WTC11 (cell line): ENCODE measurements at regions not wholly inside any gene's neighbourhood (a gene's known extent, or its start where the extent isn't known, plus 50 kb on each side); places are given as distances from the start of the nearest gene placed in this dataset.

Source experiments
- ATAC-seq: fragments of 200-7000 bp; cut with Tn5 transposase; 2 replicates; pipeline ENCODE4 v1.10.0; 2021; ENCODE audit warnings: mild to moderate bottlenecking, moderate library complexity
- CTCF ChIA-PET: fragments of 300-600 bp; sonication (Branson Sonifier 250); formaldehyde crosslinking; loops from one replicate; lab custom pipeline; 2021; ENCODE audit warnings: antibody characterized with exemption; lab: Charles Lee
- POLR2A ChIA-PET: fragments of 350-600 bp; sonication (Branson Sonifier 250); formaldehyde crosslinking; loops from one replicate; lab custom pipeline; 2021; ENCODE audit warnings: antibody characterized with exemption; lab: Charles Lee
- DNase-seq: peaks from one replicate; pipeline ENCODE4 v3.0.0; 2021; ENCODE audit warnings: low spot score
- H3K27ac Mint-ChIP-seq: 2 replicates; pipeline ENCODE4 v1.8.0; 2021; ENCODE audit warnings: mixed read lengths
- H3K27me3 Mint-ChIP-seq: 2 replicates; pipeline ENCODE4 v1.8.0; 2021; ENCODE audit warnings: low read depth, mild to moderate bottlenecking, moderate library complexity, mixed read lengths
- H3K36me3 Mint-ChIP-seq: 2 replicates; pipeline ENCODE4 v1.8.0; 2021; ENCODE audit warnings: mixed read lengths
- H3K4me1 Mint-ChIP-seq: 2 replicates; pipeline ENCODE4 v1.8.0; 2022; ENCODE audit warnings: mixed read lengths
- H3K4me3 Mint-ChIP-seq: 2 replicates; pipeline ENCODE4 v1.8.0; 2021; ENCODE audit warnings: mild to moderate bottlenecking, moderate library complexity, mixed read lengths
- H3K9me3 Mint-ChIP-seq: 2 replicates; pipeline ENCODE4 v1.8.0; 2021; ENCODE audit warnings: mixed read lengths
- ATF1 ChIP-seq: sonication (generic); formaldehyde crosslinking; IDR thresholded peaks from 2 replicates; pipeline ENCODE4 v1.8.1; 2023; ENCODE audit warnings: mild to moderate bottlenecking, moderate library complexity, missing genetic modification reagents
- EMX1 ChIP-seq: fragments of 250-450 bp; sonication (Bioruptor Pico); IDR thresholded peaks from 2 replicates; pipeline ENCODE4 v1.8.0; 2021; ENCODE audit warnings: mild to moderate bottlenecking
- ESRRA ChIP-seq: sonication (generic); formaldehyde crosslinking; IDR thresholded peaks from 2 replicates; pipeline ENCODE4 v1.8.1; 2022; ENCODE audit warnings: mild to moderate bottlenecking, missing genetic modification reagents, borderline replicate concordance
- ETV6 ChIP-seq: sonication (generic); formaldehyde crosslinking; IDR thresholded peaks from 2 replicates; pipeline ENCODE4 v1.8.1; 2022; ENCODE audit warnings: mild to moderate bottlenecking, missing genetic modification reagents
- FOXJ3 ChIP-seq: sonication (generic); formaldehyde crosslinking; IDR thresholded peaks from 2 replicates; pipeline ENCODE4 v1.9.0; 2021; ENCODE audit warnings: missing genetic modification reagents, mild to moderate bottlenecking, borderline replicate concordance
- FOXP1 ChIP-seq: sonication (generic); formaldehyde crosslinking; IDR thresholded peaks from 2 replicates; pipeline ENCODE4 v1.8.0; 2022; ENCODE audit warnings: missing genetic modification reagents, mild to moderate bottlenecking, moderate library complexity, borderline replicate concordance
- FOXP4 ChIP-seq: sonication (generic); formaldehyde crosslinking; IDR thresholded peaks from 2 replicates; pipeline ENCODE4 v1.8.0; 2022; ENCODE audit warnings: mild to moderate bottlenecking, missing genetic modification reagents
- HMGA2 ChIP-seq: fragments of 250-450 bp; sonication (Bioruptor Pico); IDR thresholded peaks from 2 replicates; pipeline ENCODE4 v1.4.0; 2021; ENCODE audit warnings: mild to moderate bottlenecking, moderate library complexity
- IRF1 ChIP-seq: sonication (generic); formaldehyde crosslinking; IDR thresholded peaks from 2 replicates; pipeline ENCODE4 v1.8.0; 2023; ENCODE audit warnings: missing genetic modification reagents
- JAZF1 ChIP-seq: fragments of 250-450 bp; sonication (Bioruptor Pico); IDR thresholded peaks from 2 replicates; pipeline ENCODE4 v1.9.0; 2021; ENCODE audit warnings: moderate library complexity, mild to moderate bottlenecking, inconsistent platforms
- MXD4 ChIP-seq: fragments of 250-450 bp; sonication (Bioruptor Pico); IDR thresholded peaks from 2 replicates; pipeline ENCODE4 v1.8.0; 2021; ENCODE audit warnings: mild to moderate bottlenecking, moderate library complexity, borderline replicate concordance
- MYBL2 ChIP-seq: sonication (generic); formaldehyde crosslinking; IDR thresholded peaks from 2 replicates; pipeline ENCODE4 v1.8.1; 2023; ENCODE audit warnings: mild to moderate bottlenecking, moderate library complexity, missing genetic modification reagents
- NFYB ChIP-seq: sonication (generic); formaldehyde crosslinking; conservative IDR thresholded peaks from 2 replicates; pipeline ENCODE4 v1.8.0; 2022; ENCODE audit warnings: low read depth, missing genetic modification reagents
- NR3C1 ChIP-seq: sonication (generic); formaldehyde crosslinking; conservative IDR thresholded peaks from 2 replicates; pipeline ENCODE4 v1.8.1; 2023; ENCODE audit warnings: low read depth, mild to moderate bottlenecking, missing genetic modification reagents
- OVOL2 ChIP-seq: fragments of 250-450 bp; sonication (Bioruptor Pico); IDR thresholded peaks from 2 replicates; pipeline ENCODE4 v1.9.0; 2021; ENCODE audit warnings: mild to moderate bottlenecking, borderline replicate concordance
- PRRX2 ChIP-seq: fragments of 250-450 bp; sonication (Bioruptor Pico); IDR thresholded peaks from 2 replicates; pipeline ENCODE4 v1.8.0; 2021; ENCODE audit warnings: mild to moderate bottlenecking
- SP1 ChIP-seq: sonication (generic); formaldehyde crosslinking; conservative IDR thresholded peaks from 2 replicates; pipeline ENCODE4 v1.8.1; 2022; ENCODE audit warnings: missing genetic modification reagents
- STAT6 ChIP-seq: sonication (generic); formaldehyde crosslinking; conservative IDR thresholded peaks from 2 replicates; pipeline ENCODE4 v1.8.1; 2023; ENCODE audit warnings: mild to moderate bottlenecking, low read depth, missing genetic modification reagents, moderate library complexity
- TEAD4 ChIP-seq: sonication (generic); formaldehyde crosslinking; IDR thresholded peaks from 2 replicates; pipeline ENCODE4 v1.8.0; 2022; ENCODE audit warnings: mild to moderate bottlenecking, missing genetic modification reagents
- ZBTB21 ChIP-seq: sonication (generic); formaldehyde crosslinking; IDR thresholded peaks from 2 replicates; pipeline ENCODE4 v1.8.1; 2023; ENCODE audit warnings: mild to moderate bottlenecking, missing genetic modification reagents, borderline replicate concordance
- ZNF121 ChIP-seq: sonication (generic); formaldehyde crosslinking; IDR thresholded peaks from 2 replicates; pipeline ENCODE4 v1.8.0; 2023; ENCODE audit warnings: missing genetic modification reagents
- ZNF416 ChIP-seq: fragments of 250-450 bp; sonication (Bioruptor Pico); IDR thresholded peaks from 2 replicates; pipeline ENCODE4 v1.9.0; 2021; ENCODE audit warnings: mild to moderate bottlenecking, inconsistent platforms
- ZNF425 ChIP-seq: fragments of 250-450 bp; sonication (Bioruptor Pico); conservative IDR thresholded peaks from 2 replicates; pipeline ENCODE4 v1.9.0; 2021; ENCODE audit warnings: mild to moderate bottlenecking

- Mint-ChIP-seq H3K9me3 (peaks cover 11% of the 10 kb centered on the region), H3K27ac (no peak overlapping the region), H3K27me3 (no peaks in the 10 kb centered on the region; the same call in 1 of the 2 replicates), H3K36me3 (no peaks in the 10 kb centered on the region), H3K4me3 (no peak overlapping the region), H3K4me1 (no peaks in the 10 kb centered on the region)
- no peak for TF ChIP-seq NR3C1 (CRISPR knock-in tag)
- CTCF ChIA-PET, result no interaction called here
- POLR2A ChIA-PET, result no interaction called here
- ATAC-seq, result no peak
- DNase-seq, result no peak
These were observed 203.9 kb upstream of the IRS2 start for GRCh38 chr13:109990296-109990695.

- Mint-ChIP-seq H3K4me3 (no peak overlapping the region), H3K9me3 (peaks cover 7% of the 10 kb centered on the region), H3K36me3 (no peaks in the 10 kb centered on the region), H3K4me1 (no peaks in the 10 kb centered on the region), H3K27ac (no peak overlapping the region)
- ATAC-seq (no peak), DNase-seq (no peak)
- POLR2A ChIA-PET, result no interaction called here
- TF ChIP-seq ZNF425 (CRISPR knock-in tag) (no peak), OVOL2 (CRISPR knock-in tag) (no peak), ZNF416 (no peak)
- TF ChIP-seq, all 79 proteins: peak for 0
- CTCF ChIA-PET, result no interaction called here
- H3K27me3 Mint-ChIP-seq, result no peaks in the 10 kb centered on the region
These were observed 203.3 kb upstream of the IRS2 start for GRCh38 chr13:109989686-109990085.

GRCh38 chr13:109989155-109989554 lies 202.8 kb upstream of the IRS2 start:
- H3K27ac Mint-ChIP-seq, result no peak overlapping the region
- DNase-seq (no peak), ATAC-seq (no peak)
- no peaks in the 10 kb centered on the region for H3K4me1 Mint-ChIP-seq
- no peaks in the 10 kb centered on the region for H3K27me3 Mint-ChIP-seq
- H3K36me3 Mint-ChIP-seq, result no peaks in the 10 kb centered on the region
- CTCF ChIA-PET, result no interaction called here
- TF ChIP-seq FOXP1 (CRISPR knock-in tag) (no peak), ESRRA (CRISPR knock-in tag) (no peak), OVOL2 (CRISPR knock-in tag) (no peak), ZNF121 (CRISPR knock-in tag) (no peak), STAT6 (no peak), ZNF416 (no peak), IRF1 (no peak), MYBL2 (no peak), NFYB (no peak), MXD4 (no peak), ETV6 (CRISPR knock-in tag) (no peak), TEAD4 (CRISPR knock-in tag) (no peak), ATF1 (CRISPR knock-in tag) (no peak), HMGA2 (CRISPR knock-in tag) (no peak), PRRX2 (CRISPR knock-in tag) (no peak)
- H3K4me3 Mint-ChIP-seq, result no peak overlapping the region
- POLR2A ChIA-PET, result no interaction called here
- peaks cover 6% of the 10 kb centered on the region for H3K9me3 Mint-ChIP-seq

GRCh38 chr13:109986851-109987250 lies 200.5 kb upstream of the IRS2 start:
- no peak for DNase-seq
- Mint-ChIP-seq H3K4me1 (no peaks in the 10 kb centered on the region), H3K27ac (no peak overlapping the region), H3K27me3 (no peaks in the 10 kb centered on the region), H3K36me3 (no peaks in the 10 kb centered on the region), H3K4me3 (no peak overlapping the region), H3K9me3 (no peaks in the 10 kb centered on the region; the same call in 1 of the 2 replicates)
- ChIA-PET CTCF (no interaction called here), POLR2A (no interaction called here)
- ATAC-seq, result no peak
- no peak for TF ChIP-seq PRRX2 (CRISPR knock-in tag)
- no peak for TF ChIP-seq JAZF1
- TF ChIP-seq FOXJ3 (CRISPR knock-in tag), result no peak
- no peak for TF ChIP-seq SP1 (CRISPR knock-in tag)
- no peak for TF ChIP-seq EMX1 (CRISPR knock-in tag)
- no peak for TF ChIP-seq ZBTB21 (CRISPR knock-in tag)
- no peak for TF ChIP-seq FOXP4 (CRISPR knock-in tag)
